HUDEP-2 (cell line): ENCODE measurements at regions not wholly inside any gene's neighbourhood (a gene's known extent, or its start where the extent isn't known, plus 50 kb on each side); places are given as distances from the start of the nearest gene placed in this dataset.
"Not testable (repeated sequence)": the region's sequence is repeated elsewhere in the genome, so short reads cannot be mapped to it uniquely, and the experiment has no call there.

Source experiments
- DNase-seq, 76 experiments: peaks; one replicate each; lab custom pipeline; 2025; ENCODE audit not compliant: unreplicated experiment in 76 of 76; lab: John Stamatoyannopoulos, UW

DNA sequence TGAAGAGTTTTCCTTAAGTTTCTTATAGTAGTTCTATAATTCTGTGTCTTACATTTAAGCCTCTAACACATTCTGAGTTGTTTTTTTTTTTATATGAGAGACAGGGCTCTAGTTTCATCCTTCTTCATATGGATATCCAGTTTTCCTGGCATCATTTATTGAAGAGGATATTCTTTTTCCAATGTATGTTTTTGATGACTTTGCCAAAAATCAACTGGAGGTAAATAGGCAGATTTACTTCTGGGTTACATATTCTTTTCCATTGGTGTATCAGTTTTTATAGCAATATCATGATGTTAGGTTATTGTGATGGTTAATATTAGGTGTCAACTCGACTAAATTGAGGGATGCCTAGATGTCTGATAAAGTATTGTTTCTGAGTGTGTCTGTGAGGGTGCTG lies 650.7 kb upstream of the GRID2 start:
- DNase-seq, result no peak

DNA sequence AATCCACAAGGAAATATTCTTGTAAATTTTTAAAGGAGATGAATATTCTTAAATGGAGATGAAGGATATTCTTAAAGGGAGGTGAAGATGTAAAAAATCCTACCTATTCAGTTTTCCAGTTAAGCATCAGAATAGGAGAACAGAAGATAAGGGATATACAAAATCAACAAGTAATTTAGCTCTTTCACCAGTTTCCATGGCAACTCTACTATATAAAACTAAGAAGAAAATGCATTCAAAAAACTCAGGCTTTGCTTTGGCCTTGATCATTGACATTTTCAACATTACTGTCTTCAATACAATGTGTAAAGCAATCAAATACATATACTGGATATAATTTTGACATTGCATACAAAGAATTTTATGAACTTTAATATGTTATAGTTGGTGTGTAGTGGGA lies 622.7 kb upstream of the GRID2 start:
- DNase-seq, result no peak

DNA sequence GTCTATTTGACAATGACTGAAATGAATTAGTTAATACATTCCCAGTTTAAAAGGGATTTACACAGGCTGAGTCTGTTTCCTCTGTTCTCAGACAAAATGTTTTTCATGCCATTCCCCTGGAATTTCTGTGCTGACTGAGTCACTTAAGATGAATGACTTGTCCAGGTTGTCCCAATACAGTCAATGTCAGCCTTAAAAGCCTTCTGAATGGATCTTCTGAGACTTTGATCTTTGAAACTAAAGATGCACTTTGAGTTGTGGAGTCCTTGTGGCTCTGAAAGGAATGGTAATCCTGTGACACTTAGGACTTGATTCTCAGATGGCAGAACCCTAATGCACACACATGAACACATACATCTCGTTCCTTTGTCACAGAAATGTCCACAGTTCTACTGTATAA lies 622.2 kb upstream of the GRID2 start:
- DNase-seq, result no peak

DNA sequence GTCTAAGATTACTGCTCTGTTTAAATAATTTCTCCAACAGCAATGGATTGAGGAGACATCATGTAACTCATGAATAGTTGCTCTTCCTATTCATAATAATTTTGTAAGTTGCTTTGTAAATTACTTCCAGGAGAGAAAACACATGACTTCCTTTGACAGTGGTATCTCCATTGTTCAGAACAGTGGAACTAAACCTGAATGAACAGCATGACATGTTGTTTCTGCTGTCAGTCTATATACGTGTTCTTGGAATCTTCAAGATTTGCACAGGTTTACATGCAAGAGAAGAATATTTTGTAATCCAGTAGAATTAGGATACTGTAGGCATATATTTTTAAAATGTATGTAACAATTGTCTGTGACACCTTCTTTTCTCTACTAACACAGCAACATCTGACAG lies 618.8 kb upstream of the GRID2 start:
- DNase-seq, result no peak

DNA sequence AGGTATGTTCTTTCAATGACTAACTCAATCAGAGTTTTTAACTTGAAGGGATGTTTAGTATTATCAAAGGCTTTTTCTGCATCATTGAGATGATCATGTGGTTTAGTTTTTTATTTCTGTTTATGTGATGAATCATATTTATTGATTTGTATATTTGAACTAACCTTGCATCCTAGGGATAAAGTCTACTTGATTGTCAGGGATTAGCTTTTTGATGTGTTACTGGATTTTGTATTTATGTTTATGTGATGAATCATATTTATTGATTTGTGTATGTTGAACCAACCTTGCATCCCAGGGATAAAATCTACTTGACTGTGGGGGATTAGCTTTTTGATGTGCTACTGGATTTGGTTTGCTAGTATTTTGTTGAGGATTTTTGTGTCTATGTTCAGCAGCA lies 615.4 kb upstream of the GRID2 start:
- DNase-seq, result no peak

DNA sequence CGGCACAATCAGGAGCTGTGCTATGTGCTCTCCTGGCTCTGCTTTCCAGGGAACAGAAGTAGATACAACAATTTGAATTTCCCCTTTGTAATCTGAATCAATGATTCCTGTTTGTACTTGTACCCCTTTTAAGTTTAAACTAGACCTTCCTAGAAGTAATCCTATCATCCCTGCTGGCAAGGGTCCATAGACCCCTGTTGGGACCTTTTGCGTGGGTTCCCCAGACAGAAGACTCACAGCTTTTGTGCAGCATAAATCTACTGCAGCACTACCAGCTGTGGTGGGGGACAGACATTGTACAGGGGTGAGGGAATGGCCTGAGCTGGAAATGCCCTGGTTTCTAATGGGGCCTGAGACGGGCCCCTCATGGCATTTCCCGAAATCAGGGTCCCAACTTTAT lies 604.1 kb upstream of the GRID2 start:
- DNase-seq, result not testable (repeated sequence)

DNA sequence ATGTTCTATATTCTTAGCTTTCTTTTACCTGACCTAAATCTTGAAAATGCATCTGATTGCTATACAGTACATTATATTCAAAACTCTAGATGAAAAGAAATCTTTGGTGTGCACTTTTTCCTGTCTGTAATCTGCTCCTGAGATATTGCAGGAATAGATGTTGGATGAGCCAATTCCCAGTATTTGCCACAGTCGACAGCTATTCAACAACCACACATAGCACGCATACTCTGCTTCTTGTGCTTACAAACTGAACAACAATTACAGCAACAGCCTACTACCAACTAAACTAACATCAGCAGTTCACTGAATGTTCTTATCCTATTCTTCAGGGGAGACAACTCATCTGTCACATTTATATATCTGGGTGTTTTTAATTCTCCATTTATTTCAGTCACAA lies 573.9 kb upstream of the GRID2 start:
- no peak for DNase-seq

DNA sequence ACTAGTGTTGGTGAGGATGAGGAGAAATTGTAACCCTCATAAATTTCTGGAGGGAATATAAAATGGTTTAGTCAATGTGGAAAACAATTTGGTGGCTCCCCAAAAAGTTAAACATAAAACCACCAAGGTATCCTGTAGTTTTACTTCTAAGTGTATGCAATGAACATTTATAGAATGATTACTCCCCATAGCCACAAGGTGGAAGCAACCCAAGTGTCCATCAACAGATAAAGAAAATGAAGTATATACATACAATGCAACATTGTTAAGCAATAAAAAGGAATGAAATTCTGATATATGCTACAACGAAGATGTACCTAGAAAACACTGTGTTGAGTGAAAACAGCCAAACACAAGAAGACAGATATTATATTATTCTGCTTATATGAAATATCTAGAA lies 569.1 kb upstream of the GRID2 start:
- no peak for DNase-seq

DNA sequence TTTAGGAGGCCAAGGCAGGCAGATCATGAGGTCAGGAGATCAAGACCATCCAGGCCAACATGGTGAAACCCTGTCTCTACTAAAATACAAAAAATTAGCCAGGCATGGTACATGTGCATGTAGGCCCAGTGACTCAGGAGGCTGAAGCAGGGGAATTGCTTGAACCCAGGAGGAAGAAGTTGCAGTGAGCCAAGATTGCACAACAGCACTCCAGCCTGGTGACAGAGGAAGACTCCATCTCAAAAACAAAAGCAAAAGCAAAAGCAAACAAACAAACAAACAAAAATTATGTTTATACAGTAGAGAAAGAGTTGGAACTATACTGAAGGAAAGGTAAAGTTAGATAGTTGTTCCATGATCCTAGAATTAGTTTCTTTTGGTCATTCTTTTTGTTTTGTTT lies 564.9 kb upstream of the GRID2 start:
- not testable (repeated sequence) for DNase-seq

DNA sequence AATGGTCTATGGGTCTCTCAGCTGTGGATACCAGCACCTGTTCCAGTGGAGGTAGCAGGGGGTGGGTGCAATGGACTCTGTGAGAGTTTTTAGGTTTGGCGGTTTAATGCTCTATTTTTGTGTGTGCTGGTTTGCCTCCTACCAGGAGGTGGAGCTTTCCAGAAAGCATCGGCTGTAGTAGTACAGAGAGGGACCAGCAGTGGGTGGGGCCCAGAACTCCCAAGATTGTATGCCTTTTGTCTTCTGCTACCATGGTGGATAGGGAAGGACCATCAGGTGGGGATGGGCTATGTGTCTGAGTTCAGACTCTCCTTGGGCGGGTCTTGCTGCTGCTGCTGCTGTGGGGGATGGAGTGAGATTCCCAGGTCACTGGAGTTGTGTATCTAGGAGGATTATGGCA lies 557.2 kb upstream of the GRID2 start:
- DNase-seq, result no peak

DNA sequence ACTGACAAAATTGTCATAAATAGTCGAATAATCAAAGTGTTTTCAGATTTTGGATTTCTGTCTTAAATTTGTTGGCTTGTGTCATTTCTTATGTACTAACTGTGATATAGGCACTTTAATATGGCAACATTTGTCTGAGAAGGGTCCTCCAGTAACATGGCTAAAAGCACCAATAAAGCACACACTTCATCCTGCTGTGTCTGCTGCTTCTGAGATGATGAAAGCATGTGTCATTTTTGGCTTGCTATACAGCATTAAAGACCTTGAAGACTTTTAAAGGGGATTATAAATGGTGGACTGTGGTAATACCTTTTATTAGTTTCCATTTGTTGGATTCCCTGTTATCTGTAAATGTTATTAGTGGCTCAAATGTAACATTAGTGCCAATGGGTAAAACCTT lies 551.8 kb upstream of the GRID2 start:
- DNase-seq, result no peak

DNA sequence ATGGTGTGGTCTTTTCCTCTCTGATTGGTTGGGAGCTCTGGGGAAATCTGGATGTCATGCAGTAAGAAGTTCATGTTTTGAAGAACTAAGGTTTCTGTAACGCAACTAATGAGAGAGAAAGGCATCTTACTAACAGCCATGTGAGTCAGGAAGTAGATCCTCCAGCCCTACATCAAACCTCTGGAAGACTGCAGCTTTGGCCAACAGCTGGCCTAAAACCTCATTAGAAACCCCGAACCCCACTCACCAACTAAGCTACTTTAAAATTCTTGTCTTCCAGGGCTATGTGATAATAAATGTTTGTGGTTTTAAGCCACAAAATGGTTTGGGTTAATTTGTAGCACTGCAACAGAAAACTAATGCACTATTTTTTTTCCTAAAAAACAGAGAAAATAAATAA lies 549.0 kb upstream of the GRID2 start:
- no peak for DNase-seq

DNA sequence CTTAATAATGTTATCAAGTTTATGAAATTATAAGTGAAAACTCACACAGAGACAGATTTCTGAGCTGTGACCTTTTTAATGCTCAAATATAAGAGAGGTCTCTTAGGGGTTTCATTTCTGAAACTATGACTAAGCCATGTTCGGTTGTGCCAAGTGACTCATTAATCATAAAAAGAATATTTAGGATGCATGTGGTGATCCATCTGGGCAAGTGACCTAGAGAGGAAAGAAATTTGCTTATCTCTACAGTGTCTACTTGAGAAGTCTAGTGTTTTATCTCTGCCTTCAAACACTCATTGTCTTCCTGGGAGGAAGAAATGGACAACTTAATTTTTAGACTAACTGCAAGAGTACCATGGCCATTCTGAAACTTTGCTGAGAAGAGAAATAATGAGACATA lies 545.3 kb upstream of the GRID2 start:
- no peak for DNase-seq

DNA sequence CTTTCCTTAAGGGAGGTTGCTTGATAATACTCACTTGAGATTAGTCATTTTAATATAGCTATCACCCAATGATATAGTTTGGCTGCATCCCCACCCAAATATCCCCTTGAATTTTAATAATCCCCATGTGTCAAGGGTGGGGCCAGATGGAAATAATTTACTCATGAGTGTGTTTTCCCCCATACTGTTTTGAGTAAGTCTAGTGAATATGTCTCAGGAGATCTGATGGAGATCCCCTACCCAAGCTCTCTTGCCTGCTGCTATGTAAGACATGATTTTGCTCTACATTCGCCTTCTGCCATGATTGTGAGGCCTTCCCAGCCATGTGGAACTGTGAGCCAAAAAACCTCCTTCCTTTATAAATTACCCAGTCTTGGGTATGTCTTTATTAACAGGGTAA lies 539.7 kb upstream of the GRID2 start:
- no peak for DNase-seq

DNA sequence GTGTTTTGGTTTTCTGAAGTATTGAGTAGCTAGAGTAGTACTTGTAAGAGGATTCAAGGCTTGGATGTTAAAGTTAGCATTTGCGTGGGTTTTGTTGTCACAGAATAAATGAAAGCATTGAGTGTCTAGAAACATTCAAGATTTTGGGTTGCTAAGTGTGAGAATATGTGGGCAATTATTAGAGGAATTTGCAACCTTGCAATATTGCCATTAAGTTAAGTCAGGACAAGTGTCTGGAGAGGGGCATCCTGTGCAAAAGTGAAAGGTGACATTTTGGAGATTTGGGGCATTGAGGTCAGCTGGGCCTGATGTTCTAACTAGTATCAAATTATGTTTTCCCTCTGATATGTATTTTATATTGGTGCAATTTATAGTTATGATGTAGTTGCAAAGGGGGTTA lies 533.9 kb upstream of the GRID2 start:
- DNase-seq, result no peak

DNA sequence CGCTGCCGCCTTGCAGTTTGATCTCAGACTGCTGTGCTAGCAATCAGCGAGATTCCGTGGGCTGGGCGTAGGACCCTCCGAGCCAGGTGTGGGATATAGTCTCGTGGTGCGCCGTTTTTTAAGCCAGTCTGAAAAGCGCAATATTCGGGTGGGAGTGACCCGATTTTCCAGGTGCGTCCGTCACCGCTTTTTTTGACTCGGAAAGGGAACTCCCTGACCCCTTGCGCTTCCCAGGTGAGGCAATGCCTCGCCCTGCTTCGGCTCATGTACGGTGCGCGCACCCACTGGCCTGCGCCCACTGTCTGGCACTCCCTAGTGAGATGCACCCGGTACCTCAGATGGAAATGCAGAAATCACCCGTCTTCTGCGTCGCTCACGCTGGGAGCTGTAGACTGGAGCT lies 512.1 kb upstream of the GRID2 start:
- not testable (repeated sequence) for DNase-seq

DNA sequence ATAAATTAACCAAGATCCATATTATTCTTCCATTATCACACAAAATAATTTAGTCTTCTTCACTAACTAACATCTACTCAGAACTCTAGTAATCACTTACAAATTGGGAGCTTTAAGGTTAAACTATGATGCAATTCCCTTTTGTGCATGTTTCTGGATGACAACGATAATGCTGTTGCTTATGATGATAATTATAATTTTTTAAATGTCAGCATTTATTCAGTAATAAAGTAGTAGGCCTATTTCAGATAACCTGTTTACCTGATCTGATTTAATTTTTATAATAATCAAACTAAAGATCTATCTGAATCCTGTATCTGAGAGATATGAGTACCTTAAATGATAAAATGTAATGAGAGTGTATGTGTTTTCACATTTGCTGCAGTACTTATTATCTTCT lies 507.8 kb upstream of the GRID2 start:
- DNase-seq, result no peak

DNA sequence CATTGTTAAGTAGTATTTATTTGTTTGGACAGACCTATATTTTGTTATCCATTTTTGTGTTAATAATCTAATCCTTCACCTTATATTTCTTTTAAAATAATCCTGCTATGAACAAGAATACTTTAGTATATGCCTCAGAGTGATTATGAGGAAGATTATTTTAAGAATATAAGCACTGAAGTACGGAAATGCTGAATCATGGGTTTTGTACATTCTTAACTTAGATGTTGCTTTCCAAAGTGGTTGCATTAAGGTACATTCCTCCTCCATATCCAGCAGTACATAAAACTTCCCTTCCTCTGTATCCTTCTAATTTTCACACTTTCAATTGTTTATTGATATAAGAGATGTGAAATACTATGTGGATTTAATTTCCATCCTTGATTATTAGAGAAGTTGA lies 491.4 kb upstream of the GRID2 start:
- no peak for DNase-seq

DNA sequence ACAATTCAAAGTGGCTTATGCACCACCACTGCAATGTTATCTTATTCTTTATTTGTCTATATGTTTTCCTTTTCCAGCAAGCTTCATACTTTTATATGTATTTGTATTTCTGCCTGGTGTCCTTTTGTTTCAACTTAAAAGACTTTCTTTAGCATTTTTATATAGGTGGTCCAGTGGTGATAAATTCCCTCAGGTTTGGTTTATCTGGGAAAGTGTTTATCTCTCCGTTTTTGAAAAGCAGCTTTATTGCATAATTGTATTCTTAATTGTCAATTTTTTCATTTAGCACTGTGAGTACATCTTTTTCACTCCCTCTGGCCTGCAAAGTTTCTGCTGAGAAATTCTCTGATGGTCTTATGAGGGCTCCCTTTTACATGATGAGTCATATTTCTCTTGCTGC lies 479.0 kb upstream of the GRID2 start:
- no peak for DNase-seq

DNA sequence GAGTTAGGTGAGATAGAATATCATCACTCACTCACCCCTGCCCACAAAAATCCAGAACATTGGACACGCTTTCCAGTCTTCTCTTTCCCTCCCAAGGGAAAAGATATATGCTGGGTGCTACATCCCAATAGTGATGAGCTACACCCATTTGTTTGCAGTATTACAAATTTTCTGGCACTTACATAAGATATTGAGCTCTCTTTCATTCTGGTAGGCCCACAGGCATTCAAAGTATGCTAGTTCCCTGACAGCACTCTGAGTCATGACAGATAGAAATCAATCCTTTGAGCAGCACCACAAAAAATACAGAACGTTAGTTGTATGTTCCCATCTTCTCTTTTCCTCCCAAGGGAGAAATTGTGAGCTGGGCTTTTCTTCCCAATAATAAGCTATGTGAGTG lies 477.6 kb upstream of the GRID2 start:
- no peak for DNase-seq

DNA sequence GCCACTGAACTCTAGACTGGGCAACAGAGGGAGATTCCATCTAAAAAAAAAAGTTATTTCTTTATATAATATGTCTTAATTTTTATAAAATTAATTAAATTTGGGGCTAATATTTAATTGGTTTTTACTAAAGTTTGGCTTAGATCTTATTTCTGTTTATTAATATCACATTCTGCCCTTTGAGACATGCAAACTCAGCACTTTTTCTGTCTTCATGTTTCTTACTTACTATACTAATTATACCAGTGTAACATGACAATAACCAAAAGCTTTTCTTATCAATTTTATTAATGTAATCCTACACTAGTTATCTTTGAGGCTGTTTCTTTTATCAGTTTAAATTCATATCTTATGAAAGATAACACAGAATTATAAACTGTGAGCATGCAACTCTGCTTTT lies 475.9 kb upstream of the GRID2 start:
- no peak for DNase-seq

DNA sequence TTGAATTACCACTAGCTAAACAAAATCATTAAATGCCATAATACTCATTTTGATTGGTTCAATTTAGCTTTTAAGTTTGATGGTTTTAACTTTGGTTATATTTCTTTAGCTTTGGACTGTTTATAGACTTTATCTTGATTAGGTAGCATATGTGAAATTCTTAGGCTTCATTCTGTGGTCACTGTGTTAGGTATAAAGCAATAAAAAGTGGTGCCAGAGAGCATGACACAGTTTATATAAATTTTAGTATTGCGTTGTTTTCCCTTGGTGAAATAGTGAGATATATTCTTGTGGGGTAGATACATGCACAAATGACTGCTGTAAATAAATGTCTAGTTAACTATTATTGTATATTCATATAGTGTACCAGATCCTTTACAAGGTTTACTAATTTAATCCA lies 474.2 kb upstream of the GRID2 start:
- no peak for DNase-seq

DNA sequence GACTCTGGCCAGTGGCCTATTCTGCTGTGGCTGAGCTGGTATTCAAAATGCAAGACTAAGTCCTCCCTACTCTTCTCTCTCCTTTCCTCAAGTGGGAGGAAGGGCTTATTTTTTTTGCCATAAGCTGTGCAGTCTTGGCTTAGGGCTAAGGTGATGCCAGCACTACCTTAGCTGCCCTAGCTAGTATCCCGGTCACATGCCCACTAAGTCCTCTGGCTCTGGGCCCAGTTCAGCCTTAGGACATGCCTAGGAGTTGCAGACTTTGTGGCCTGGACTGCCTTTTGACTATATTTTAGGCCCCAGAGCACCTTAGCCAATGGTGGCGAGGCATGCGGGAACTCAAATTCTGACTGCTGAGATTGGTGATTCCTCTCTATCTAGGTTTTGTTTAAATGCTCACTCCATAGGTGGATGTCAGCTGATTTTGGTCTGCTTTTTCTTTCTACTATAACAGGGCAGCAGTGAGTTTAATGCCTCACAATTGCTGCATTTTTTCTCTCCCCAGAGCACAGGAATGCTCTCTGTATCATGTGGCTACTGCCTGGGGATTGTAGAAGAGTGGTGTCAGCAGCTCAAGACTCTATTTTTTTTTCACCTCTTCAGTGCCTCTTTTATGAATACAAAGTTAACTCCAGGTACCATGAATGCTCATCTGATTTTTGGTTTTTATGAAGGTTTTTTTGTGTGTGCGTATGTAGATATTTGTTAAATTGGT lies 472.9 kb upstream of the GRID2 start:
- no peak for DNase-seq
